ENCODE measurements at regions not wholly inside any gene's neighbourhood (a gene's known extent, or its start where the extent isn't known, plus 50 kb on each side); places are given as distances from the start of the nearest gene placed in this dataset.

GRCh38 chr11:98835335-98835734 is 185.4 kb upstream of the CNTN5 start:
- Histone ChIP-seq H2AFZ (no peak overlapping the region), H3K9me2 (ENCODE audit: insufficient read depth) (no peaks in the 10 kb centered on the region), H3K36me3 (ENCODE audit: low read depth) (no peaks in the 10 kb centered on the region), H3K79me2 (ENCODE audit: low read depth) (no peaks in the 10 kb centered on the region), H3K9me3 (ENCODE audit: insufficient read depth, low read depth) (no peaks in the 10 kb centered on the region), H3K4me1 (replicated peaks; ENCODE audit: insufficient read depth) (no peaks in the 10 kb centered on the region), H3K27me3 (ENCODE audit: insufficient read depth, low read depth) (no peaks in the 10 kb centered on the region), H4K20me1 (ENCODE audit: insufficient read depth) (no peaks in the 10 kb centered on the region), H3K4me2 (no peak overlapping the region), H3F3A (ENCODE audit: insufficient read depth, low read depth) (no peaks in the 10 kb centered on the region), H3K27ac (no peak overlapping the region), H3K4me3 (no peak overlapping the region)
- DNase-seq: no peak
- CTCF ChIA-PET: no interaction called here
- no TSS peak for BruUV-seq (replicated peaks)
- POLR2A ChIA-PET (ENCODE audit: unreplicated experiment): no interaction called here
- intact Hi-C loops (cut with micrococcal nuclease; ENCODE audit: unreplicated experiment): no loop called here
- TF ChIP-seq, protein P1, sequence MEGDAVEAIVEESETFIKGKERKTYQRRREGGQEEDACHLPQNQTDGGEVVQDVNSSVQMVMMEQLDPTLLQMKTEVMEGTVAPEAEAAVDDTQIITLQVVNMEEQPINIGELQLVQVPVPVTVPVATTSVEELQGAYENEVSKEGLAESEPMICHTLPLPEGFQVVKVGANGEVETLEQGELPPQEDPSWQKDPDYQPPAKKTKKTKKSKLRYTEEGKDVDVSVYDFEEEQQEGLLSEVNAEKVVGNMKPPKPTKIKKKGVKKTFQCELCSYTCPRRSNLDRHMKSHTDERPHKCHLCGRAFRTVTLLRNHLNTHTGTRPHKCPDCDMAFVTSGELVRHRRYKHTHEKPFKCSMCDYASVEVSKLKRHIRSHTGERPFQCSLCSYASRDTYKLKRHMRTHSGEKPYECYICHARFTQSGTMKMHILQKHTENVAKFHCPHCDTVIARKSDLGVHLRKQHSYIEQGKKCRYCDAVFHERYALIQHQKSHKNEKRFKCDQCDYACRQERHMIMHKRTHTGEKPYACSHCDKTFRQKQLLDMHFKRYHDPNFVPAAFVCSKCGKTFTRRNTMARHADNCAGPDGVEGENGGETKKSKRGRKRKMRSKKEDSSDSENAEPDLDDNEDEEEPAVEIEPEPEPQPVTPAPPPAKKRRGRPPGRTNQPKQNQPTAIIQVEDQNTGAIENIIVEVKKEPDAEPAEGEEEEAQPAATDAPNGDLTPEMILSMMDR (conservative IDR thresholded peaks at IDR 0.05): no peak
- no peak for TF ChIP-seq EZH2 (IDR thresholded peaks at IDR 0.05; ENCODE audit: low read depth)

- POLR2A ChIA-PET (ENCODE audit: unreplicated experiment): no interaction called here
- TF ChIP-seq, protein P1 (conservative IDR thresholded peaks at IDR 0.05): no peak
- TF ChIP-seq EZH2 (IDR thresholded peaks at IDR 0.05; ENCODE audit: low read depth): no peak
Observed at GRCh38 chr11:98836156-98836555, 184.6 kb upstream of the CNTN5 start.

DNA sequence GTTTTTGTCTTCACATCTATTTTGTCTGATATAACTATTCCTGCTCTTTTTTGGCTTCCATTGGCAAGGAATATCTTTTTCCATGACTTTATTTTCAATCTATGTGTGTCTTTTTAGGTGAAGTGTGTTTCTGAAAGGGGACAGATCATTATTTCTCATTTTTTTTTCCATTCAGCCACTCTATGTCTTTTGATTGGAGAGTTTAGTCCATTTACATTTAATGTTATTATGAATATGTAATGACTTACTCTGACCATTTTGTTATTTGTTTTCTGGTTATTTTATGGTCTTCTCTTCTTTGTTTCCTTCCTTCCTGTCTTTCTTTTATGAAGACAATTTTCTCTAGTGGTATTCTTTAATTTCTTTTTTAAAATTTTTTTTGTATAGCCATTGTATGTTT is 178.6 kb upstream of the CNTN5 start:
- Histone ChIP-seq H3K4me3 (no peak overlapping the region), H3K9me3 (ENCODE audit: insufficient read depth, low read depth) (no peaks in the 10 kb centered on the region), H2AFZ (no peak overlapping the region), H3K4me1 (replicated peaks; ENCODE audit: insufficient read depth) (no peaks in the 10 kb centered on the region), H3K27ac (no peak overlapping the region), H3F3A (ENCODE audit: insufficient read depth, low read depth) (no peaks in the 10 kb centered on the region), H3K4me2 (no peak overlapping the region), H3K36me3 (ENCODE audit: low read depth) (no peaks in the 10 kb centered on the region), H3K27me3 (ENCODE audit: insufficient read depth, low read depth) (no peaks in the 10 kb centered on the region), H4K20me1 (ENCODE audit: insufficient read depth) (no peaks in the 10 kb centered on the region), H3K79me2 (ENCODE audit: low read depth) (no peaks in the 10 kb centered on the region), H3K9me2 (ENCODE audit: insufficient read depth) (no peaks in the 10 kb centered on the region)
- no peak for TF ChIP-seq EZH2 (IDR thresholded peaks at IDR 0.05; ENCODE audit: low read depth)
- TF ChIP-seq, protein P1 (conservative IDR thresholded peaks at IDR 0.05): no peak
- POLR2A ChIA-PET (ENCODE audit: unreplicated experiment): no interaction called here
- CTCF ChIA-PET: no interaction called here
- DNase-seq: no peak
- intact Hi-C loops (cut with micrococcal nuclease; ENCODE audit: unreplicated experiment): no loop called here
- BruUV-seq (replicated peaks): no TSS peak

More at GRCh38 chr11:98836156-98836555, 184.6 kb upstream of the CNTN5 start:
- Histone ChIP-seq H3K4me3 (no peak overlapping the region), H3K36me3 (ENCODE audit: low read depth) (no peaks in the 10 kb centered on the region), H2AFZ (no peak overlapping the region), H4K20me1 (ENCODE audit: insufficient read depth) (no peaks in the 10 kb centered on the region), H3K79me2 (ENCODE audit: low read depth) (no peaks in the 10 kb centered on the region), H3K9me3 (ENCODE audit: insufficient read depth, low read depth) (no peaks in the 10 kb centered on the region), H3K9me2 (ENCODE audit: insufficient read depth) (no peaks in the 10 kb centered on the region), H3K27ac (no peak overlapping the region), H3K27me3 (ENCODE audit: insufficient read depth, low read depth) (no peaks in the 10 kb centered on the region), H3K4me2 (no peak overlapping the region), H3K4me1 (replicated peaks; ENCODE audit: insufficient read depth) (no peaks in the 10 kb centered on the region), H3F3A (ENCODE audit: insufficient read depth, low read depth) (no peaks in the 10 kb centered on the region)
- no TSS peak for BruUV-seq (replicated peaks)
- CTCF ChIA-PET: no interaction called here
- intact Hi-C loops (cut with micrococcal nuclease; ENCODE audit: unreplicated experiment): no loop called here
- no peak for DNase-seq

Measured in PC-9 (cell line).